Liver (tissue), 8 donors: ENCODE measurements at regions not wholly inside any gene's neighbourhood (a gene's known extent, or its start where the extent isn't known, plus 50 kb on each side); places are given as distances from the start of the nearest gene placed in this dataset.

Experiments used
- DNase-seq: peaks from one replicate; pipeline ENCODE4 v3.0.0-alpha.2; 2017; ENCODE audit warnings: low spot score
- H3K27ac ChIP-seq, 2 donors: one replicate each; pipeline ENCODE4 v1.7.0; 2013; ENCODE audit warnings: inconsistent platforms in 2 of 2, low read length in 2 of 2, control low read depth in 1 of 2, low read depth in 1 of 2, mild to moderate bottlenecking in 1 of 2
- H3K27me3 ChIP-seq, 4 donors: one replicate each; pipeline versions ENCODE4 v1.6.1 to v1.7.0; 2013; ENCODE audit warnings: low read length in 3 of 4, inconsistent platforms in 1 of 4, mild to moderate bottlenecking in 1 of 4, moderate library complexity in 1 of 4; ENCODE audit not compliant: control insufficient read depth in 4 of 4, insufficient read depth in 4 of 4
- H3K36me3 ChIP-seq, 4 donors: one replicate each; pipeline versions ENCODE4 v1.6.1 to v1.7.0; 2013; ENCODE audit warnings: low read length in 3 of 4, mild to moderate bottlenecking in 3 of 4, low read depth in 1 of 4, moderate library complexity in 1 of 4; ENCODE audit not compliant: control insufficient read depth in 4 of 4, insufficient read depth in 3 of 4
- H3K4me1 ChIP-seq, 4 donors: one replicate each; pipeline versions ENCODE4 v1.6.1 to v1.7.0; 2013; ENCODE audit warnings: low read length in 3 of 4, mild to moderate bottlenecking in 3 of 4, moderate library complexity in 1 of 4; ENCODE audit not compliant: control insufficient read depth in 4 of 4, insufficient read depth in 4 of 4
- H3K4me3 ChIP-seq, 3 donors: one replicate each; pipeline versions ENCODE4 v1.6.1 to v1.7.0; 2013; ENCODE audit warnings: low read length in 3 of 3, control low read depth in 1 of 3, low read depth in 1 of 3, mild to moderate bottlenecking in 1 of 3
- H3K9ac ChIP-seq, 2 donors: one replicate each; pipeline ENCODE4 v1.7.0; 2013; ENCODE audit warnings: low read length in 2 of 2, mild to moderate bottlenecking in 2 of 2, moderate library complexity in 2 of 2, control low read depth in 1 of 2, low read depth in 1 of 2
- H3K9me3 ChIP-seq, 4 donors: one replicate each; pipeline versions ENCODE4 v1.6.1 to v1.7.0; 2013; ENCODE audit warnings: low read length in 3 of 4; ENCODE audit not compliant: control insufficient read depth in 4 of 4
- ATF3 ChIP-seq: IDR thresholded peaks from 2 replicates; pipeline ENCODE4 v1.6.1; 2016; ENCODE audit warnings: antibody characterized with exemption
- EGR1 ChIP-seq, 2 donors: IDR thresholded peaks; 2 replicates each; pipeline ENCODE4 v1.6.1; 2016 to 2018; ENCODE audit warnings: antibody characterized with exemption in 2 of 2, low read depth in 2 of 2
- FOXA1 ChIP-seq: IDR thresholded peaks from 2 replicates; pipeline ENCODE4 v1.6.1; 2016; ENCODE audit warnings: antibody characterized with exemption
- FOXA2 ChIP-seq: IDR thresholded peaks from 2 replicates; pipeline ENCODE4 v1.6.1; 2016; ENCODE audit warnings: antibody characterized with exemption
- GABPA ChIP-seq, 2 donors: IDR thresholded peaks in 1 of 2; conservative IDR thresholded peaks in 1 of 2; 2 replicates each; pipeline ENCODE4 v1.6.1; 2016; ENCODE audit warnings: antibody characterized with exemption in 2 of 2, mild to moderate bottlenecking in 1 of 2, moderate library complexity in 1 of 2
- HNF4A ChIP-seq, 2 donors: conservative IDR thresholded peaks; 2 replicates each; pipeline ENCODE4 v1.6.1; 2016; ENCODE audit warnings: antibody characterized with exemption in 2 of 2, mild to moderate bottlenecking in 2 of 2
- HNF4G ChIP-seq: IDR thresholded peaks from 2 replicates; pipeline ENCODE4 v1.6.1; 2016; ENCODE audit warnings: antibody characterized with exemption
- JUND ChIP-seq, 2 donors: IDR thresholded peaks; 2 replicates each; pipeline ENCODE4 v1.6.1; 2016; ENCODE audit warnings: antibody characterized with exemption in 2 of 2
- NR2F2 ChIP-seq: IDR thresholded peaks from 2 replicates; pipeline ENCODE4 v1.6.1; 2016; ENCODE audit warnings: antibody characterized with exemption
- RAD21 ChIP-seq, 2 donors: IDR thresholded peaks; 2 replicates each; pipeline ENCODE4 v1.6.1; 2016; ENCODE audit warnings: antibody characterized with exemption in 2 of 2, mild to moderate bottlenecking in 2 of 2
- REST ChIP-seq: IDR thresholded peaks from 2 replicates; pipeline ENCODE4 v1.6.1; 2016; ENCODE audit warnings: antibody characterized with exemption, mild to moderate bottlenecking
- RXRA ChIP-seq, 2 donors: IDR thresholded peaks; 2 replicates each; pipeline ENCODE4 v1.6.1; 2017 to 2018; ENCODE audit warnings: antibody characterized with exemption in 2 of 2, mild to moderate bottlenecking in 1 of 2
- SP1 ChIP-seq: IDR thresholded peaks from 2 replicates; pipeline ENCODE4 v1.6.1; 2018; ENCODE audit warnings: antibody characterized with exemption, mild to moderate bottlenecking
- TAF1 ChIP-seq: conservative IDR thresholded peaks from 2 replicates; pipeline ENCODE4 v1.6.1; 2016; ENCODE audit warnings: antibody characterized with exemption, mild to moderate bottlenecking
- YY1 ChIP-seq: IDR thresholded peaks from 2 replicates; pipeline ENCODE4 v1.6.1; 2016; ENCODE audit warnings: antibody characterized with exemption, mild to moderate bottlenecking
- WGBS: extraction: QIAGEN DNeasy Blood & Tissue Kit; methylation state at CpG from one replicate; pipeline ENCODE4 v1.1.7; 2013; 5-methylcytosine and 5-hydroxymethylcytosine counted together
- TF ChIP-seq, protein P1 (sequence below): IDR thresholded peaks from 2 replicates; pipeline ENCODE4 v1.6.1; 2016; ENCODE audit warnings: antibody characterized with exemption
- TF ChIP-seq, protein P2 (sequence below): fragments of 150-350 bp; IDR thresholded peaks from 2 replicates; pipeline ENCODE4 v1.5.1; 2017; ENCODE audit warnings: improper control_type of control experiment, low read depth, low read length; ENCODE audit not compliant: missing input control
- donor health status: healthy.
- donor health status: healthy.
- donor health status: healthy.
- donor health status: healthy.
- donor health status: healthy.

DNA sequence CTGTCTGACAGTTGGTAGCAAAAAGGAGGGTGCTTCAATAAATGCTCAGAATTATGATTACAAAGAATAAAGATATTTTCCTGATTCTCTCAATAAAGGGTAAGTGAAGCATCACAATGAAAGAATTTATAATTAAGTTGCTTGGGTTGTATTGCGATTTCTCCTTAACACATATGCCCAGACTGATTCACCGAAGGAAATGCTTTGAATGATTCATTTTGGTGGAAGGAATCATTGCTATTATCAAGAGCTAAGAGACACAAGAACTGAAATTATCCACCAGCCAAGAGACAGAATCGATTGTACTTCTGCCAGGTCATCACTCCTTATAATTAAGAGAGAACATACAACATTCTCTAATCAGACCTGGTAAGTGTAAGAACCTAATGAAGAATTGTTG, 301.4 kb downstream of the NR4A2 start (continued):
- TF ChIP-seq REST, result no peak
- TF ChIP-seq SP1, result no peak

DNA sequence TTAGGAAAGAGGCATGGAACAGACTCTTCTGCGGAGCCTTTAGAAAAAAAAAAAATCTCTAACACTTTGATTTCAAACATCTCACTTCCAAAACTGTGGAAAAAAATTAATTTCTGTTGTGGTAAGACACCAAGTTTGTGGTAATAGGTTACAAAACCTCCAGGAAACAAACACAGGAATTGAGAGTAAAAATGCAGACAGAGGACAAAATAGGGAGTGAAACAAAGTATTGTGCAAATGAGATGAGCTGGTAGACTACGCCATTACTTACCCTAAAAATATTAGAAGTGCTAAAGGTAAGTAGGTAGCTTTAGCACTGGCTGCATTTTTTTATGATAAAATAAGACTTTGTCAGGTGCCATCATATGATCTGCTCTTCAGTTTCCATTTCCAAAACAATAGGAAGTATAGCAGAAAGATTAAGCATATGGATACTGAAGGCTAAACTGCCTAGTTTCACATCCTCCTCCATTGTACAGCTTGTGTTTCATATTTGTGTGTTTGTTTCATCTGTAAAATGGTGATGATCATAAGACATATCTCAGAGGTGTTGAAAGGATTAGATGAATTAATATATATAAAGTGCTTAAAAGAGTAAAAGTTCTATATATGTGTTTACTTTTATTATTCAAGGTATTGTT, 309.2 kb downstream of the NR4A2 start:
- H3K27me3 ChIP-seq, result no peaks in the 10 kb centered on the region
- no peaks in the 10 kb centered on the region for H3K9me3 ChIP-seq
- 87% methylated on average over 2 of the region's 2 CpGs for WGBS
- no peak overlapping the region for H3K27ac ChIP-seq
- no peaks in the 10 kb centered on the region for H3K4me1 ChIP-seq
- DNase-seq, result no peak
- no peak overlapping the region for H3K9ac ChIP-seq
- H3K4me3 ChIP-seq, result no peak overlapping the region
- TF ChIP-seq NR2F2, result no peak
- TF ChIP-seq TAF1, result no peak
- TF ChIP-seq HNF4A (conservative IDR thresholded peaks at IDR 0.05), result no peak
- no peak for TF ChIP-seq YY1
- TF ChIP-seq RAD21 (IDR thresholded peaks at IDR 0.05), result no peak
- TF ChIP-seq HNF4G, result no peak
- no peaks in the 10 kb centered on the region for H3K36me3 ChIP-seq

DNA sequence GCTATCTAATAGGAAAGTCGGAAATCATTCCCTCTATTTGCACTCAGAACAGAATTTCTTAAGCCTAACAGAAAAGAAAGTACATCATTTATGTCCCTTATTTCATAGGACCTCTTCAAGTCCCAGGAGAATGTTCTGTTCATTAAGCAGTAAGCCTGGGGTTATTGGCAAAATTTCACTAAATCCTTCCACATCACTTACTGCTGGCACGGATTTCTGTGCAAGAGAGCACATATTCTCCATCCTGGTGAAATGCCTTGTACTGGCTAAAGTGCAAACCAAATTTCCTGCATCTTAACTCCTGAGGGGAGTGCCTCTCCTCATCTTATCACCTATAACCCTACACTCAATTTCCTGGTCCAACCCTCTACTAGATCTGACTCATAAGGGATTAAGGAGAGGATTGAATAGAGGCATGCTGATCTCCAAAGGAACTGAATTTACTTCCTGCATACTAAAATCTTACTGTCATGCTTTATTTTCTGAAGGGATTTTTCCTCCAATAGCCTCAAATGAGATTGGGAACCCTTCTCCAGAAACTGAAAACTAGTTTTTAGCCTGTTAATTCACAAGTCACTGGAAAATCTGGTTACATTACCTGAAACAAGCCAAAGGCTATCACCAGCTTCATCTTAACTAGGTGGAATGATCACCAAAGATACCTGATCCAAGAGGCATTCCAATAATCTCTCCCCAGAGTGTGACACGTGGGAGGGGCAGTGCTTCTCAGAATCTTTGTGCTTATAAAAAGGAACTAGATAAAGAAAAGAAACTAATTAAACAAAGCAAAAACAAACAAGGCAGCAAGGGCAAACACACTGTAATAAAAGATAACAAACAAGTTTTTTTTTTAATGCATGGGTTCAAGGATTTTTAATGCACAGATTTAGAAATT, 311.1 kb downstream of the NR4A2 start:
- H3K4me1 ChIP-seq, result no peaks in the 10 kb centered on the region
- H3K36me3 ChIP-seq, result no peaks in the 10 kb centered on the region
- DNase-seq, result no peak
- H3K9me3 ChIP-seq, result no peaks in the 10 kb centered on the region
- H3K4me3 ChIP-seq, result no peak overlapping the region
- H3K27ac ChIP-seq, result no peak overlapping the region
- no peaks in the 10 kb centered on the region for H3K27me3 ChIP-seq
- WGBS, result 58% methylated on average over 3 of the region's 3 CpGs
- no peak overlapping the region for H3K9ac ChIP-seq
- TF ChIP-seq EGR1 (IDR thresholded peaks at IDR 0.05; ENCODE audit: low read depth in 2 of 2) (no peak), RXRA (IDR thresholded peaks at IDR 0.05) (no peak), GABPA (IDR thresholded peaks at IDR 0.05 in 1 of 2, conservative IDR thresholded peaks at IDR 0.05 in 1 of 2) (no peak), ATF3 (no peak), JUND (IDR thresholded peaks at IDR 0.05) (no peak), FOXA1 (no peak), FOXA2 (no peak), SP1 (no peak), HNF4A (conservative IDR thresholded peaks at IDR 0.05) (no peak), REST (no peak), RAD21 (IDR thresholded peaks at IDR 0.05) (no peak), HNF4G (no peak), NR2F2 (no peak)
- TF ChIP-seq, protein P1, sequence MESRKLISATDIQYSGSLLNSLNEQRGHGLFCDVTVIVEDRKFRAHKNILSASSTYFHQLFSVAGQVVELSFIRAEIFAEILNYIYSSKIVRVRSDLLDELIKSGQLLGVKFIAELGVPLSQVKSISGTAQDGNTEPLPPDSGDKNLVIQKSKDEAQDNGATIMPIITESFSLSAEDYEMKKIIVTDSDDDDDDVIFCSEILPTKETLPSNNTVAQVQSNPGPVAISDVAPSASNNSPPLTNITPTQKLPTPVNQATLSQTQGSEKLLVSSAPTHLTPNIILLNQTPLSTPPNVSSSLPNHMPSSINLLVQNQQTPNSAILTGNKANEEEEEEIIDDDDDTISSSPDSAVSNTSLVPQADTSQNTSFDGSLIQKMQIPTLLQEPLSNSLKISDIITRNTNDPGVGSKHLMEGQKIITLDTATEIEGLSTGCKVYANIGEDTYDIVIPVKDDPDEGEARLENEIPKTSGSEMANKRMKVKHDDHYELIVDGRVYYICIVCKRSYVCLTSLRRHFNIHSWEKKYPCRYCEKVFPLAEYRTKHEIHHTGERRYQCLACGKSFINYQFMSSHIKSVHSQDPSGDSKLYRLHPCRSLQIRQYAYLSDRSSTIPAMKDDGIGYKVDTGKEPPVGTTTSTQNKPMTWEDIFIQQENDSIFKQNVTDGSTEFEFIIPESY, result no peak
- TF ChIP-seq, protein P2, sequence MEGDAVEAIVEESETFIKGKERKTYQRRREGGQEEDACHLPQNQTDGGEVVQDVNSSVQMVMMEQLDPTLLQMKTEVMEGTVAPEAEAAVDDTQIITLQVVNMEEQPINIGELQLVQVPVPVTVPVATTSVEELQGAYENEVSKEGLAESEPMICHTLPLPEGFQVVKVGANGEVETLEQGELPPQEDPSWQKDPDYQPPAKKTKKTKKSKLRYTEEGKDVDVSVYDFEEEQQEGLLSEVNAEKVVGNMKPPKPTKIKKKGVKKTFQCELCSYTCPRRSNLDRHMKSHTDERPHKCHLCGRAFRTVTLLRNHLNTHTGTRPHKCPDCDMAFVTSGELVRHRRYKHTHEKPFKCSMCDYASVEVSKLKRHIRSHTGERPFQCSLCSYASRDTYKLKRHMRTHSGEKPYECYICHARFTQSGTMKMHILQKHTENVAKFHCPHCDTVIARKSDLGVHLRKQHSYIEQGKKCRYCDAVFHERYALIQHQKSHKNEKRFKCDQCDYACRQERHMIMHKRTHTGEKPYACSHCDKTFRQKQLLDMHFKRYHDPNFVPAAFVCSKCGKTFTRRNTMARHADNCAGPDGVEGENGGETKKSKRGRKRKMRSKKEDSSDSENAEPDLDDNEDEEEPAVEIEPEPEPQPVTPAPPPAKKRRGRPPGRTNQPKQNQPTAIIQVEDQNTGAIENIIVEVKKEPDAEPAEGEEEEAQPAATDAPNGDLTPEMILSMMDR, result no peak
